ENCODE measurements at regions not wholly inside any gene's neighbourhood (a gene's known extent, or its start where the extent isn't known, plus 50 kb on each side); places are given as distances from the start of the nearest gene placed in this dataset.

- no peaks in the 10 kb centered on the region for H3K4me1 ChIP-seq (ENCODE audit: control insufficient read depth in 3 of 3, insufficient read depth in 2 of 3, low read depth in 1 of 3, low read length in 2 of 3)
- no peak for DNase-seq
- H3K4me3 ChIP-seq (ENCODE audit: low read depth in 1 of 3, low read length in 3 of 3) = no peak overlapping the region
- no peaks in the 10 kb centered on the region for H3K9me3 ChIP-seq (ENCODE audit: control insufficient read depth in 2 of 2, insufficient read depth in 1 of 2, low read depth in 1 of 2, low read length in 1 of 2)
- H3K27ac ChIP-seq (ENCODE audit: low read depth in 1 of 3, low read length in 2 of 3) = no peak overlapping the region
- no peaks in the 10 kb centered on the region for H3K27me3 ChIP-seq (ENCODE audit: control insufficient read depth in 3 of 3, insufficient read depth in 3 of 3, low read length in 3 of 3)
- H3K36me3 ChIP-seq (ENCODE audit: control insufficient read depth in 3 of 3, insufficient read depth in 2 of 3, low read depth in 1 of 3, low read length in 3 of 3) = no peaks in the 10 kb centered on the region
- WGBS, 3 donors = 30 to 40% (median 36%) methylated on average over 2 of the region's 2 CpGs
- FAIRE-seq = no peak
These were observed 1435.7 kb downstream of the LRFN5 start for GRCh38 chr14:43042408-43042807.

DNA sequence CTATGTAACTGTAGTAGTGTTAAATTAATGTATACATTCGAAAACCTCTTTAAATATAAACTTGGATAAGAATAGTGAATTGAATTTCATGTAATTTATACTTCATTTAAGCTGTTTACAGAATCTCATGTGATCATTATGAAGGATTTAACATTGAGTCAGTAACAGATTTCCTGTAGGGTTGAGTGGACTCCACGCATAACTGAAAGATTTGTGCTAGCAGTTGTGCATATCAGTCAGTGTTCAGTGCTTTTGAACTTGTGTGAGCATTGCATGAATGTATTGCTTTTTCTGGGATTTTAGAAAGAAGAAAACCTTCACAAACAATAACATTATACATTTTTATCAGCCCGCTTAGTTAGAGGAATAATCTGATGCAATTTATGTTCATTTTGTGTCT, 1435.3 kb downstream of the LRFN5 start:
- H3K36me3 ChIP-seq (ENCODE audit: control insufficient read depth in 3 of 3, insufficient read depth in 2 of 3, low read depth in 1 of 3, low read length in 3 of 3) = no peaks in the 10 kb centered on the region
- no peak for DNase-seq
- no peaks in the 10 kb centered on the region for H3K27me3 ChIP-seq (ENCODE audit: control insufficient read depth in 3 of 3, insufficient read depth in 3 of 3, low read length in 3 of 3)
- no peaks in the 10 kb centered on the region for H3K9me3 ChIP-seq (ENCODE audit: control insufficient read depth in 2 of 2, insufficient read depth in 1 of 2, low read depth in 1 of 2, low read length in 1 of 2)
- H3K27ac ChIP-seq (ENCODE audit: low read depth in 1 of 3, low read length in 2 of 3) = no peak overlapping the region
- FAIRE-seq = no peak
- 56 to 70% (median 69%) methylated on average over 3 of the region's 3 CpGs for WGBS, 3 donors
- H3K4me1 ChIP-seq (ENCODE audit: control insufficient read depth in 3 of 3, insufficient read depth in 2 of 3, low read depth in 1 of 3, low read length in 2 of 3) = no peaks in the 10 kb centered on the region
- no peak overlapping the region for H3K4me3 ChIP-seq (ENCODE audit: low read depth in 1 of 3, low read length in 3 of 3)

DNA sequence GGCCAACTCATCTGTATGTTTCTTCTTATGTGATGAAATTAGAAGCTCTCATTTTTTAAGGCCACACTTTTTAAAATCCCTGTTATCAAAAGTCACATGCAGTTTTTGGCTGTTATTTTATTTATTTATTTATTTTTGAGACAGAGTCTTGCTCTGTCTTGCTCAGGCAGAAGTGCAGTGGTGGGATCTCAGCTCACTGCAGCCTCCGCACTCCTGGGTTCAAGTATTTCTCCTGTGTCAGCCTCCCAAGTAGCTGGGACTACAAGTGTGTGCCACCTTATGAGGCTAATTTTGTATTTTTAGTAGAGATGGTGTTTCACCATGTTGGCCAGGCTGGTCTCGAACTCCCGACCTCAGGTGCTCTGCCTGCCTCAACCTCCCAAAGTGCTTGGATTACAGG, 1434.5 kb downstream of the LRFN5 start:
- FAIRE-seq (no peak), DNase-seq (no peak)
- no peak overlapping the region for H3K4me3 ChIP-seq (ENCODE audit: low read depth in 1 of 3, low read length in 3 of 3)
- H3K36me3 ChIP-seq (ENCODE audit: control insufficient read depth in 3 of 3, insufficient read depth in 2 of 3, low read depth in 1 of 3, low read length in 3 of 3) = no peaks in the 10 kb centered on the region
- 83 to 89% (median 83%) methylated on average over 3 of the region's 3 CpGs for WGBS, 3 donors
- no peaks in the 10 kb centered on the region for H3K4me1 ChIP-seq (ENCODE audit: control insufficient read depth in 3 of 3, insufficient read depth in 2 of 3, low read depth in 1 of 3, low read length in 2 of 3)
- H3K27ac ChIP-seq (ENCODE audit: low read depth in 1 of 3, low read length in 2 of 3) = no peak overlapping the region
- no peaks in the 10 kb centered on the region for H3K9me3 ChIP-seq (ENCODE audit: control insufficient read depth in 2 of 2, insufficient read depth in 1 of 2, low read depth in 1 of 2, low read length in 1 of 2)
- H3K27me3 ChIP-seq (ENCODE audit: control insufficient read depth in 3 of 3, insufficient read depth in 3 of 3, low read length in 3 of 3) = no peaks in the 10 kb centered on the region

- WGBS, 3 donors = 82 to 92% (median 84%) methylated on average over 2 of the region's 2 CpGs
- no peak overlapping the region for H3K4me3 ChIP-seq (ENCODE audit: low read depth in 1 of 3, low read length in 3 of 3)
- no peaks in the 10 kb centered on the region for H3K27me3 ChIP-seq (ENCODE audit: control insufficient read depth in 3 of 3, insufficient read depth in 3 of 3, low read length in 3 of 3)
- H3K27ac ChIP-seq (ENCODE audit: low read depth in 1 of 3, low read length in 2 of 3) = no peak overlapping the region
- H3K36me3 ChIP-seq (ENCODE audit: control insufficient read depth in 3 of 3, insufficient read depth in 2 of 3, low read depth in 1 of 3, low read length in 3 of 3) = no peaks in the 10 kb centered on the region
- H3K4me1 ChIP-seq (ENCODE audit: control insufficient read depth in 3 of 3, insufficient read depth in 2 of 3, low read depth in 1 of 3, low read length in 2 of 3) = no peaks in the 10 kb centered on the region
- H3K9me3 ChIP-seq (ENCODE audit: control insufficient read depth in 2 of 2, insufficient read depth in 1 of 2, low read depth in 1 of 2, low read length in 1 of 2) = no peaks in the 10 kb centered on the region
- DNase-seq = no peak
- FAIRE-seq = no peak
These were observed 1433.2 kb downstream of the LRFN5 start for GRCh38 chr14:43039881-43040280.

DNA sequence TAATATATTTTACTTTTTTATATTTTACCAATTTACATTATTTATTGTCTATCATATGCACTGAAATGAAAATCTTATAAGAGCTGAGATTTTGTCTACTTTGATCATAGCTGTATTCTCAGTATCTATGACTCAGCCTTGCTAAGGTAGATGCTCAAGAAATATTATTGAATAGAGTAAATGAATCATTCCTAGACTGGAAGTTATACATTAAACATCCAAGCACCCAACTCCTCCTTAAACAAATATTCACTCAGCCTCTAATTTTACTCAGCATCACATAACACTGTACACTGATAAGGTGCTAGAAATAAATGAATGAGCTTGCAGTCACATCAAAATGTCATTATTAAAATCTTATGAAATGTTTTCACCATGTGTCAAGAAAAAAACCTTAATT, 1424.9 kb downstream of the LRFN5 start:
- FAIRE-seq (no peak), DNase-seq (peak in 1 of 2 donors; percentile 2)
- Histone ChIP-seq H3K9me3 (ENCODE audit: control insufficient read depth in 2 of 2, insufficient read depth in 1 of 2, low read depth in 1 of 2, low read length in 1 of 2) (no peaks in the 10 kb centered on the region), H3K4me3 (ENCODE audit: low read depth in 1 of 3, low read length in 3 of 3) (no peak overlapping the region), H3K27ac (ENCODE audit: low read depth in 1 of 3, low read length in 2 of 3) (no peak overlapping the region), H3K27me3 (ENCODE audit: control insufficient read depth in 3 of 3, insufficient read depth in 3 of 3, low read length in 3 of 3) (no peaks in the 10 kb centered on the region), H3K36me3 (ENCODE audit: control insufficient read depth in 3 of 3, insufficient read depth in 2 of 3, low read depth in 1 of 3, low read length in 3 of 3) (no peaks in the 10 kb centered on the region), H3K4me1 (ENCODE audit: control insufficient read depth in 3 of 3, insufficient read depth in 2 of 3, low read depth in 1 of 3, low read length in 2 of 3) (no peaks in the 10 kb centered on the region)

DNA sequence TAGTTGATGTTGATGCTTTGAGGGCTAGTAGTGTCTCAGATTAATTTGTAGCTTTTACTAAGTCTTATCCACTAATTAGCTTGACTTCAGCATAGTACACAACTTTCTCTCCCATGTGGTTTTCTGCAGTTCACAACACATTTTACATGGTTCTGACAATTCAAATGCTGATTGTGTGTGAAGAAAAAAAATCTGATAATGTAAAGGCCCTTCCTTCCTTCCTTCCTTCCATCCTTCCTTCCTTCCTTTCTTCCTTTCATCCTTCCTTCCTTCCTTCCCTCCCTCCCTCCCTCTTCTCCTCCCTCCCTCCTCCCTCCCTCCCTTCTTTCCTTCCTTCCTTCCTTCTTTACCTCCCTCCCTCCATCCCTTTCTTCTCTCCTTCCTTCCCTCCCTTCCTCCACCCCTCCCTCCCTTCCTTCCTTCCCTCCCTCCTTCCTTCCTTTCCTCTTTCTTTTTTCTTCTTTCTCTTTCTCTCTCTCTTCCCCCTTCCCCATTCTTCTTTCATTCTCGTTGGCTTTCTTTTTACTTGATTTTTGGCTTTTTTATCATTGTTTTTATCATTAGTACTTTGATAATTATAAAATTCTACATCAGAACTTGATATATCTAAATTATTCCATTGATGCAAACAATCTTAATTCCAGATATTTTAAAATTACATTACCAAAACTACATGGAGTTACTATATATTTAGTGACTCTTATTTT, 1415.6 kb downstream of the LRFN5 start:
- Histone ChIP-seq H3K9me3 (ENCODE audit: control insufficient read depth in 2 of 2, insufficient read depth in 1 of 2, low read depth in 1 of 2, low read length in 1 of 2) (peaks cover 0 to 4% of the 10 kb centered on the region in 2 donors), H3K27ac (ENCODE audit: low read depth in 1 of 3, low read length in 2 of 3) (no peak overlapping the region), H3K4me1 (ENCODE audit: control insufficient read depth in 3 of 3, insufficient read depth in 2 of 3, low read depth in 1 of 3, low read length in 2 of 3) (no peaks in the 10 kb centered on the region), H3K4me3 (ENCODE audit: low read depth in 1 of 3, low read length in 3 of 3) (no peak overlapping the region), H3K27me3 (ENCODE audit: control insufficient read depth in 3 of 3, insufficient read depth in 3 of 3, low read length in 3 of 3) (no peaks in the 10 kb centered on the region), H3K36me3 (ENCODE audit: control insufficient read depth in 3 of 3, insufficient read depth in 2 of 3, low read depth in 1 of 3, low read length in 3 of 3) (no peaks in the 10 kb centered on the region)
- DNase-seq (no peak), FAIRE-seq (no peak)
- WGBS, 3 donors = 38 to 72% (median 42%) methylated on average over 1 of the region's 1 CpG

DNA sequence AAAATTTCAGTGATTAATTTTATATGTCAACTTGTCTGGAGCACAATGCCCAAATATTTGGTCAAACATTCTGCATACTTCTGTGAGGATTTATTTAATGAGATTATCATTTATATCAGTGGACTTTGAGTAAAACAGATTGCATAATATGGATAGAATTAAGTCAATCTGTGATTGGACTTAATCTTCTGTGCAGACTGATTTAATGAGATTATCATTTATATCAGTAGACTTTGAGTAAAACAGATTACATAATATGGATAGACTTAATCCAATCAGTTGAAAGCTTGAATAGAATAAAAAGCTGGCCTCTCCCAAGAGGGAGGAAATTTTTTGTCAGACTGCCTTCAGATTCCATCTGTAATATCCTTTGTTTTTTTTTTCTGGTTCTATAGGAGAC, 1413.2 kb downstream of the LRFN5 start:
- DNase-seq (no peak), FAIRE-seq (no peak)
- no peaks in the 10 kb centered on the region for H3K36me3 ChIP-seq (ENCODE audit: control insufficient read depth in 3 of 3, insufficient read depth in 2 of 3, low read depth in 1 of 3, low read length in 3 of 3)
- no peaks in the 10 kb centered on the region for H3K4me1 ChIP-seq (ENCODE audit: control insufficient read depth in 3 of 3, insufficient read depth in 2 of 3, low read depth in 1 of 3, low read length in 2 of 3)
- H3K27me3 ChIP-seq (ENCODE audit: control insufficient read depth in 3 of 3, insufficient read depth in 3 of 3, low read length in 3 of 3) = no peaks in the 10 kb centered on the region
- H3K9me3 ChIP-seq (ENCODE audit: control insufficient read depth in 2 of 2, insufficient read depth in 1 of 2, low read depth in 1 of 2, low read length in 1 of 2) = peaks cover 2 to 3% of the 10 kb centered on the region in 2 donors
- H3K4me3 ChIP-seq (ENCODE audit: low read depth in 1 of 3, low read length in 3 of 3) = no peak overlapping the region
- no peak overlapping the region for H3K27ac ChIP-seq (ENCODE audit: low read depth in 1 of 3, low read length in 2 of 3)

- DNase-seq = no peak
- Histone ChIP-seq H3K27ac (ENCODE audit: low read depth in 1 of 3, low read length in 2 of 3) (no peak overlapping the region), H3K4me1 (ENCODE audit: control insufficient read depth in 3 of 3, insufficient read depth in 2 of 3, low read depth in 1 of 3, low read length in 2 of 3) (no peaks in the 10 kb centered on the region), H3K36me3 (ENCODE audit: control insufficient read depth in 3 of 3, insufficient read depth in 2 of 3, low read depth in 1 of 3, low read length in 3 of 3) (no peaks in the 10 kb centered on the region), H3K4me3 (ENCODE audit: low read depth in 1 of 3, low read length in 3 of 3) (no peak overlapping the region), H3K9me3 (ENCODE audit: control insufficient read depth in 2 of 2, insufficient read depth in 1 of 2, low read depth in 1 of 2, low read length in 1 of 2) (peaks cover 0 to 10% of the 10 kb centered on the region in 2 donors), H3K27me3 (ENCODE audit: control insufficient read depth in 3 of 3, insufficient read depth in 3 of 3, low read length in 3 of 3) (no peaks in the 10 kb centered on the region)
- WGBS, 3 donors = 74 to 88% (median 78%) methylated on average over 1 of the region's 1 CpG
- FAIRE-seq = no peak
These were observed 1407.7 kb downstream of the LRFN5 start for GRCh38 chr14:43014338-43014737.

DNA sequence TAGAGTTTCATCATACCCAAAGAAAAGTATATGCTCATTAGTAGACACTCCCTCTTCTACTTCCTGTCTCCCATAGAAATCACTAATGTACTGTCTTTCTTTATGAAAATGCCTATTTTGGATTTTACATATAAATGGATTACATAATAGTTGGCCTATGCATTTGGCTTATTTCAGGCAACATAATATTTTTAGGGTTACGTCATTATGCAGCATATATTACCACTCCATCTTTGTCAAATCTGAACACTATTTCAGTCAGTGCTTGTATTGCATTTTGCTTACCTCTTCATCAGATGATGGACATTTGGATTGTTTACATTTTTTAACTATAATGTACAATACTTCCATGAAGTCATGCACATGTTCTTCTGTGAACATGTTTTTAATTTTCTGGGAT, 1406.1 kb downstream of the LRFN5 start:
- H3K27ac ChIP-seq (ENCODE audit: low read depth in 1 of 3, low read length in 2 of 3) = no peak overlapping the region
- H3K27me3 ChIP-seq (ENCODE audit: control insufficient read depth in 3 of 3, insufficient read depth in 3 of 3, low read length in 3 of 3) = no peaks in the 10 kb centered on the region
- no peak overlapping the region for H3K4me3 ChIP-seq (ENCODE audit: low read depth in 1 of 3, low read length in 3 of 3)
- no peak for FAIRE-seq
- no peaks in the 10 kb centered on the region for H3K4me1 ChIP-seq (ENCODE audit: control insufficient read depth in 3 of 3, insufficient read depth in 2 of 3, low read depth in 1 of 3, low read length in 2 of 3)
- no peak for DNase-seq
- peaks cover 0 to 18% of the 10 kb centered on the region in 2 donors for H3K9me3 ChIP-seq (ENCODE audit: control insufficient read depth in 2 of 2, insufficient read depth in 1 of 2, low read depth in 1 of 2, low read length in 1 of 2)
- H3K36me3 ChIP-seq (ENCODE audit: control insufficient read depth in 3 of 3, insufficient read depth in 2 of 3, low read depth in 1 of 3, low read length in 3 of 3) = no peaks in the 10 kb centered on the region
- WGBS, 3 donors = 82 to 90% (median 83%) methylated on average over 1 of the region's 1 CpG

Data from small intestine (tissue), 7 donors.